Fibroblast of lung (primary cell): ENCODE measurements at regions not wholly inside any gene's neighbourhood (a gene's known extent, or its start where the extent isn't known, plus 50 kb on each side); places are given as distances from the start of the nearest gene placed in this dataset.

Source experiments
- DNase-seq, 2 donors: peaks; one replicate each; pipeline versions ENCODE4 v3.0.0 to v3.0.0-alpha.2; 2010; ENCODE audit warnings: low read depth in 2 of 2
- H2AFZ ChIP-seq: 2 replicates; pipeline ENCODE4 v1.5.1; 2012; ENCODE audit warnings: low read length, control low read depth, inconsistent platforms
- H3K27ac ChIP-seq: 2 replicates; pipeline ENCODE4 v1.5.1; 2011; ENCODE audit warnings: low read length, control low read depth; ENCODE audit not compliant: insufficient read depth
- H3K27me3 ChIP-seq: 2 replicates; pipeline ENCODE4 v1.5.1; 2011; ENCODE audit warnings: mild to moderate bottlenecking, low read length; ENCODE audit not compliant: control insufficient read depth, insufficient read depth
- H3K36me3 ChIP-seq: 2 replicates; pipeline ENCODE4 v1.5.1; 2011; ENCODE audit warnings: low read length; ENCODE audit not compliant: control insufficient read depth, insufficient read depth
- H3K4me1 ChIP-seq: 2 replicates; pipeline ENCODE4 v1.5.1; 2011; ENCODE audit warnings: low read length; ENCODE audit not compliant: control insufficient read depth, insufficient read depth; ENCODE audit errors: extremely low read depth
- H3K4me2 ChIP-seq: 2 replicates; pipeline ENCODE4 v1.5.1; 2011; ENCODE audit warnings: low read length, control low read depth; ENCODE audit not compliant: insufficient read depth; ENCODE audit errors: extremely low read depth
- H3K4me3 ChIP-seq, 4 experiments: fragments of 200-600 bp in 1 of 4; sonication (generic) in 1 of 4; replicated peaks in 1 of 4; 2 replicates each; pipeline ENCODE4 v1.5.1; 2011 to 2016; ENCODE audit warnings: low read length in 4 of 4, low read depth in 3 of 4, mild to moderate bottlenecking in 3 of 4, control low read depth in 2 of 4, inconsistent platforms in 1 of 4, mixed read lengths in 1 of 4; ENCODE audit not compliant: insufficient read depth in 1 of 4; ENCODE audit errors: control extremely low read depth in 1 of 4
- H3K79me2 ChIP-seq: 2 replicates; pipeline ENCODE4 v1.5.1; 2012; ENCODE audit warnings: mild to moderate bottlenecking, low read length, inconsistent platforms; ENCODE audit not compliant: control insufficient read depth, insufficient read depth
- H3K9ac ChIP-seq: 2 replicates; pipeline ENCODE4 v1.5.1; 2011; ENCODE audit warnings: mild to moderate bottlenecking, low read length, control low read depth; ENCODE audit not compliant: insufficient read depth
- H3K9me3 ChIP-seq: 2 replicates; pipeline ENCODE4 v1.5.1; 2012; ENCODE audit warnings: low read depth, low read length; ENCODE audit not compliant: control insufficient read depth, insufficient read depth
- H4K20me1 ChIP-seq: 2 replicates; pipeline ENCODE4 v1.5.1; 2011; ENCODE audit warnings: low read length; ENCODE audit not compliant: control insufficient read depth, insufficient read depth; ENCODE audit errors: extremely low read depth
- CTCF ChIP-seq, 2 donors: IDR thresholded peaks in 1 of 2; conservative IDR thresholded peaks in 1 of 2; 1 replicate in 1 of 2; 2 replicates in 1 of 2; pipeline ENCODE4 v1.5.1; 2011 to 2012; ENCODE audit warnings: low read length in 2 of 2, control low read depth in 1 of 2, inconsistent platforms in 1 of 2, low read depth in 1 of 2, mild to moderate bottlenecking in 1 of 2
- EZH2 ChIP-seq: IDR thresholded peaks from 2 replicates; pipeline ENCODE4 v1.5.1; 2012; ENCODE audit warnings: low read length, control low read depth, mild to moderate bottlenecking; ENCODE audit errors: missing control alignments

- Histone ChIP-seq H3K27ac (no peak overlapping the region), H3K4me3 (no peak overlapping the region), H3K4me1 (no peaks in the 10 kb centered on the region), H3K4me2 (no peak overlapping the region), H3K36me3 (no peaks in the 10 kb centered on the region), H3K79me2 (no peaks in the 10 kb centered on the region), H3K27me3 (no peaks in the 10 kb centered on the region), H3K9ac (no peak overlapping the region), H2AFZ (no peak overlapping the region), H4K20me1 (no peaks in the 10 kb centered on the region), H3K9me3 (no peaks in the 10 kb centered on the region)
- DNase-seq: no peak
- no peak for TF ChIP-seq EZH2
- no peak for TF ChIP-seq CTCF (conservative IDR thresholded peaks at IDR 0.05 in 1 of 2, IDR thresholded peaks at IDR 0.05 in 1 of 2; ENCODE audit: low read depth in 1 of 2, low read length in 2 of 2)
Observed at GRCh38 chr4:103306870-103307375, 108.8 kb upstream of the CENPE start.

GRCh38 chr4:103305355-103305754 is 107.2 kb upstream of the CENPE start:
- no peak overlapping the region for H3K4me3 ChIP-seq
- no peak overlapping the region for H3K9ac ChIP-seq
- no peaks in the 10 kb centered on the region for H4K20me1 ChIP-seq
- no peaks in the 10 kb centered on the region for H3K4me1 ChIP-seq
- no peaks in the 10 kb centered on the region for H3K9me3 ChIP-seq
- no peaks in the 10 kb centered on the region for H3K36me3 ChIP-seq
- no peak overlapping the region for H3K27ac ChIP-seq
- no peak overlapping the region for H3K4me2 ChIP-seq
- no peak overlapping the region for H2AFZ ChIP-seq
- TF ChIP-seq EZH2 (no peak), CTCF (conservative IDR thresholded peaks at IDR 0.05 in 1 of 2, IDR thresholded peaks at IDR 0.05 in 1 of 2; ENCODE audit: low read depth in 1 of 2, low read length in 2 of 2) (no peak)
- no peak for DNase-seq
- no peaks in the 10 kb centered on the region for H3K27me3 ChIP-seq
- no peaks in the 10 kb centered on the region for H3K79me2 ChIP-seq

DNA sequence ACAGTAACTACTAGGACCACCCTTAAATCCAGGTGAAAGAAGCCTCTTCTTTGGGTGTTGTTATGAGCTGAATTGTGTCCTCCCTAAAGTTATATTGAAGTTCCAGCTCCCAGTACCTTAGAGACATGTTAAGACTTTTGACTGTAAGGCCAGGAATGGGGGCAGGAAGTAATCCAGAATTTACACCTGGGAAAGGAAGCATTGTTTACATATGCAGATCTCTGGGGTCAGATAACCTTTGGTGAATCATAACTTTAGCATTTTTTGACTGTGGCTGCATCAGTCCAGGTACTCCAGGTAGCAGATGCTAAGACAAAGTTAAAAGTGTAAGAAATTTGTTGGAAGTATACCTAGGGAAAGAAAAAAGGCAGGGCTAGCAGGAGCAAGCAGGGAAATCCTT is 104.9 kb upstream of the CENPE start:
- H3K36me3 ChIP-seq: no peaks in the 10 kb centered on the region
- no peak overlapping the region for H3K9ac ChIP-seq
- no peak overlapping the region for H3K4me2 ChIP-seq
- no peak for DNase-seq
- no peaks in the 10 kb centered on the region for H3K4me1 ChIP-seq
- no peak for TF ChIP-seq EZH2
- no peaks in the 10 kb centered on the region for H3K79me2 ChIP-seq
- no peak overlapping the region for H3K4me3 ChIP-seq
- no peaks in the 10 kb centered on the region for H3K27me3 ChIP-seq
- H2AFZ ChIP-seq: no peak overlapping the region
- no peak overlapping the region for H3K27ac ChIP-seq
- no peaks in the 10 kb centered on the region for H4K20me1 ChIP-seq
- no peaks in the 10 kb centered on the region for H3K9me3 ChIP-seq
